GM10266 (cell line): ENCODE measurements at regions not wholly inside any gene's neighbourhood (a gene's known extent, or its start where the extent isn't known, plus 50 kb on each side); places are given as distances from the start of the nearest gene placed in this dataset.

Experiments used
- DNase-seq: peaks from one replicate; pipeline ENCODE4 v3.0.0; 2012; ENCODE audit errors: extremely low spot score
- CTCF ChIP-seq: IDR thresholded peaks from 2 replicates; pipeline ENCODE4 v1.5.1; 2012; ENCODE audit warnings: mild to moderate bottlenecking, low read depth; ENCODE audit not compliant: control insufficient read depth, insufficient read depth; ENCODE audit errors: missing control alignments

GRCh38 chr7:125683156-125683555 is 753.5 kb upstream of the POT1 start:
- no peak for DNase-seq

GRCh38 chr7:125681508-125681907 is 751.9 kb upstream of the POT1 start:
- TF ChIP-seq CTCF, result no peak
- DNase-seq, result no peak

More at GRCh38 chr7:125683156-125683555, 753.5 kb upstream of the POT1 start:
- TF ChIP-seq CTCF, result no peak

- no peak for TF ChIP-seq CTCF
- no peak for DNase-seq
These were observed 749.1 kb upstream of the POT1 start for GRCh38 chr7:125678771-125679170.

- TF ChIP-seq CTCF, result no peak
These were observed 746.0 kb upstream of the POT1 start for GRCh38 chr7:125675640-125676039.

GRCh38 chr7:125675169-125675568 is 745.5 kb upstream of the POT1 start:
- no peak for TF ChIP-seq CTCF
- DNase-seq, result no peak

More at GRCh38 chr7:125675640-125676039, 746.0 kb upstream of the POT1 start:
- no peak for DNase-seq

- TF ChIP-seq CTCF, result peak; percentile 53
These were observed 741.4 kb upstream of the POT1 start for GRCh38 chr7:125670926-125671572.

GRCh38 chr7:125668321-125668993 is 738.8 kb upstream of the POT1 start:
- no peak for DNase-seq

More at GRCh38 chr7:125670926-125671572, 741.4 kb upstream of the POT1 start:
- DNase-seq, result no peak

More at GRCh38 chr7:125668321-125668993, 738.8 kb upstream of the POT1 start:
- TF ChIP-seq CTCF, result no peak
